ENCODE measurements at regions not wholly inside any gene's neighbourhood (a gene's known extent, or its start where the extent isn't known, plus 50 kb on each side); places are given as distances from the start of the nearest gene placed in this dataset.
A peak's percentile ranks its signal among the peaks of the same experiment; 100 is the strongest.

DNA sequence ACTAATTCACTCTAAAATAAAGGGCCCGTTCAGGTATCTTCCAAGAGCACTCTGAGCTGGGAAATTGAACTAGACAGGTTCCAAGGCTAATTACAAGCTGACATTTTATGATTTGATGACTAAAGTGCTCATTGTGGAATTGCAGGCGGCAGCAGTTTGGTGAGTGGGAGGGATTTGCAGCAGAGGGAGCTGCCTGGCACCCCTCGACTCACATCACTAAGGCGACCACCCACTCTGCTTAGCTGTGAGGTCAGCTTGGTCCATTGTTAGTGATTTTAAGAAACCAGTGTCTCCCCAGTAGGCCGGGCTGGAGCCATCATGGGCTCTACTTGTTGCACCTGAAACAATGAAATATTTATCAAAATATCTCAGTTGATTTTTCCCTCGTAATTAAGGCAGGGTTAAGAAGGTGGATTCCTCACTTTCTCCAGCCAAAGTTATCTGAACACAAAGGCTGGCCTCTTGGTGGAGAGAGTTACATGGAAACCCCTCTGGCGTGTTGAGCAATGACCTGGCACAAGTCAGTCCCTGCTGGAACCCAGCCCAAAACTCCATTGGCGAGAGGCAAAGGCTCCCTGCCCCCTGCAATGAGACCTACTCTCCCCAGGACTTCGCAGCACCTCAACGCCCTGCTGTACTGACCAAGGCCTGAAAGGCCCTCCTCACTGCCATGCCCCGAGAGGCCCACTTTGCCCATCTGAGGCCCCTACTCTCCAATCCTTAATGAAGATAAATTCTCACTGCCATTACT lies 65.0 kb upstream of the ATP2B2 start:
- no peak overlapping the region for H3K4me3 ChIP-seq (ENCODE audit: control insufficient read depth, low read depth, low read length)
- no peak for DNase-seq (ENCODE audit: low read depth)
- no peak for TF ChIP-seq CTCF (IDR thresholded peaks at IDR 0.05; ENCODE audit: control insufficient read depth, insufficient read depth, low read depth, low read length, missing control alignments)

GRCh38 chr3:10574101-10574620 lies 68.8 kb upstream of the ATP2B2 start:
- no peak for TF ChIP-seq CTCF (IDR thresholded peaks at IDR 0.05; ENCODE audit: control insufficient read depth, insufficient read depth, low read depth, low read length, missing control alignments)
- DNase-seq (ENCODE audit: low read depth), result no peak
- H3K4me3 ChIP-seq (ENCODE audit: control insufficient read depth, low read depth, low read length), result no peak overlapping the region

GRCh38 chr3:10575601-10576160 lies 70.3 kb upstream of the ATP2B2 start:
- no peak for TF ChIP-seq CTCF (IDR thresholded peaks at IDR 0.05; ENCODE audit: control insufficient read depth, insufficient read depth, low read depth, low read length, missing control alignments)
- no peak for DNase-seq (ENCODE audit: low read depth)
- no peak overlapping the region for H3K4me3 ChIP-seq (ENCODE audit: control insufficient read depth, low read depth, low read length)

GRCh38 chr3:10577486-10577885 lies 72.1 kb upstream of the ATP2B2 start:
- DNase-seq (ENCODE audit: low read depth), result no peak
- TF ChIP-seq CTCF (IDR thresholded peaks at IDR 0.05; ENCODE audit: control insufficient read depth, insufficient read depth, low read depth, low read length, missing control alignments), result no peak

DNA sequence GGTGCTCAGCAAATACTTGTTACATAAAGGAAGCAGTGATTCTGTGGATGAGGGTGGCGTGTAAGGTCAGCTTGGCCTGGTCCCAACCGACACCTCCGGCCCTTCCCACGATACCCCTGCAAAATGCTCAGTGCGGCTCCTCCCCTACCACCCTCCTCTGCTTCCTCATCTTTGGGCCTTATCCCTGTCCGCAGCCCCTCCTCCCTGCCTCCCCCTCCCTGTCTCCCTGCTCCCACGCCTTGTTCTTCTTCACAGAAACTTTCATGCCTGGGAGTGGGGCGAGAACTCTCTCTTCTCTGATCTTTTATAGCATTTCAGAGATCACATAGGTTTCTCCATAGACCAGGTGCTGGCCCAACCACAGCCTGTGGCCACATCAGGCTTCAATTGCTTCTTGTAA lies 75.0 kb upstream of the ATP2B2 start:
- no peak overlapping the region for H3K4me3 ChIP-seq (ENCODE audit: control insufficient read depth, low read depth, low read length)
- no peak for TF ChIP-seq CTCF (IDR thresholded peaks at IDR 0.05; ENCODE audit: control insufficient read depth, insufficient read depth, low read depth, low read length, missing control alignments)
- no peak for DNase-seq (ENCODE audit: low read depth)

More at GRCh38 chr3:10577486-10577885, 72.1 kb upstream of the ATP2B2 start:
- no peak overlapping the region for H3K4me3 ChIP-seq (ENCODE audit: control insufficient read depth, low read depth, low read length)

- no peak overlapping the region for H3K4me3 ChIP-seq (ENCODE audit: control insufficient read depth, low read depth, low read length)
- no peak for TF ChIP-seq CTCF (IDR thresholded peaks at IDR 0.05; ENCODE audit: control insufficient read depth, insufficient read depth, low read depth, low read length, missing control alignments)
- DNase-seq (ENCODE audit: low read depth), result peak; percentile 27
Observed at GRCh38 chr3:10581251-10581650, 75.9 kb upstream of the ATP2B2 start.
